HG03342 (cell line): ENCODE measurements at regions not wholly inside any gene's neighbourhood (a gene's known extent, or its start where the extent isn't known, plus 50 kb on each side); places are given as distances from the start of the nearest gene placed in this dataset.
"Not testable (repeated sequence)": the region's sequence is repeated elsewhere in the genome, so short reads cannot be mapped to it uniquely, and the experiment has no call there.

Source experiments
- ATAC-seq: cut with Tn5 transposase; IDR thresholded peaks from one replicate; pipeline ENCODE4 v1.9.1; 2021; ENCODE audit warnings: mild to moderate bottlenecking, moderate library complexity; ENCODE audit not compliant: unreplicated experiment

DNA sequence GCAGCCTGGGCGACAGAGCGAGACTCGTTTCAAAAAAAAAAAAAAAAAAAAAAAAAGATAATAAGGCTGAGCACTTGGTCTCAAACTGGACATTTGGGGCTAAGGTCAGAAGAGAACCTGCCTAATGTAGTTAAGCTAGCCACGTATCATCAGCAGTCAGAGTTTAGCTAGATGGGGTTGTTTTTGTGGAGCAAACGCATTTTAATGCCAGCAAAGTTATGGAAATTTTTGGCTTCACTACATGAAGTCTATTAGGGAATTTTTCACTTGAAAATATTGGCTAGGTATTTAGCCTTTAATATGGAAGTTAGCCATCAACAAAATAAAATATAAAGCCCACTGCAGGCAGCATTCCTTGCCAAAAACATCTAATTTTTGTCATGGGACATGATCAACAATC lies 902.9 kb upstream of the CDH18 start:
- ATAC-seq: not testable (repeated sequence)

DNA sequence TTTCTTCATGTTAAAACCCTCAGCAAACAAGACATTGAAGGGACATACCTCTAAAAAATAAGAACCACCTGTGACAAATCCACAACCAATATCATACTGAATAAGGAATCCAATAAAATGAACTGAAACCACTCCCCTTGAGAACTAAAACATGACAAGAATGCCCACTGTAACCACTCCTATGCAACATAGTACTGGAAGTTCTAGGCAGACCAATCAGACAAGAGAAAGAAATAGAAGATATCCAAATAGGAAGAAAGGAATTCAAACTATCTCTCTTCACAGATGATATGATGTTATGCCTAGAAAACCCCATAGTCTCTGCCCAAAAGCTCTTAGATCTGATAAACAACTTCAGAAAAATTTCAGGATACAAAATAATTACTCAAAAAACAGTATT lies 887.7 kb upstream of the CDH18 start:
- ATAC-seq: not testable (repeated sequence)

DNA sequence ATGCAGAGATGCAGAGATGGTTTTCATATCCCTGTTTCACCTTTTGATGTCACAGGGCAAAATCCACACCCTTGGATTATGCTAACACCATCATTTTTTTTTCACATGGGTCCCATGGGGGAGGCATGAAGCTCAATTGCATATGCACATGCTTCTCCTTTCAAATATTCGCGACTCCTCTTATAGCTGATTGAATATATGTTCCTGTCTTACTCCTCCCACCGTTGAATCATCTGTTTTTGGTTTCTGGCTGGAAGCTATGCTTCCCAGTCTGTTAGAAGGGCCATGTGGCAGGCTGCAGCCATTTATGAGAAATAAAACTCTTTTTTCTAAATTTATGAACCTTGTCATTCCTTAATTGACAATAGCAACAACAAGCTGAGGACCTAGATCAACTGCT lies 877.9 kb upstream of the CDH18 start:
- not testable (repeated sequence) for ATAC-seq

DNA sequence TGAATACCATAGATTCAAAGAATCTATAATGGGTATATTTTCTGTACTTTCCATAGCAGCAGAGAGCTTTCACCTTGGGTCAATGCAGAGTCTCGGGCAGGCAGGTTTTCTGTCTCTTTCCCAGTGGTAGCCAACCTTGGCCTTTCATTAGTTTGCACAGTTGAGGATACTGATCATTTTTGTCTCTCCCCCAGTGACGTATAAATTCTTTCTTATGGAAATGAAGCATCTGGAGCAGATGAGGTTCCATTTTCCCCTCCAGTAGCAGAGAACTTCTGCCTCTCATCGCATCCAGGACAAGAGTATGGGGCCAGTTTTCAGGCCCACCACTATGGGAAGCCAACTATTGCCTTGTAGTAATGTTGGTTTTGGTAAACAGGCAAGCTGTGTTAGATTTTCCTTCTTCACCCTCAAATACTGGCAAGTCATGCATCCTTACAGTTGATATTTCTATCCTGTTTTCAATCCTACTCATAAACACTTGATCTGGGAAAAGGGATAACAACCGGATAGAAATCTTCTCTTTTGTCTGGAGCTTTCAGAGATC lies 845.2 kb upstream of the CDH18 start:
- ATAC-seq: no peak

DNA sequence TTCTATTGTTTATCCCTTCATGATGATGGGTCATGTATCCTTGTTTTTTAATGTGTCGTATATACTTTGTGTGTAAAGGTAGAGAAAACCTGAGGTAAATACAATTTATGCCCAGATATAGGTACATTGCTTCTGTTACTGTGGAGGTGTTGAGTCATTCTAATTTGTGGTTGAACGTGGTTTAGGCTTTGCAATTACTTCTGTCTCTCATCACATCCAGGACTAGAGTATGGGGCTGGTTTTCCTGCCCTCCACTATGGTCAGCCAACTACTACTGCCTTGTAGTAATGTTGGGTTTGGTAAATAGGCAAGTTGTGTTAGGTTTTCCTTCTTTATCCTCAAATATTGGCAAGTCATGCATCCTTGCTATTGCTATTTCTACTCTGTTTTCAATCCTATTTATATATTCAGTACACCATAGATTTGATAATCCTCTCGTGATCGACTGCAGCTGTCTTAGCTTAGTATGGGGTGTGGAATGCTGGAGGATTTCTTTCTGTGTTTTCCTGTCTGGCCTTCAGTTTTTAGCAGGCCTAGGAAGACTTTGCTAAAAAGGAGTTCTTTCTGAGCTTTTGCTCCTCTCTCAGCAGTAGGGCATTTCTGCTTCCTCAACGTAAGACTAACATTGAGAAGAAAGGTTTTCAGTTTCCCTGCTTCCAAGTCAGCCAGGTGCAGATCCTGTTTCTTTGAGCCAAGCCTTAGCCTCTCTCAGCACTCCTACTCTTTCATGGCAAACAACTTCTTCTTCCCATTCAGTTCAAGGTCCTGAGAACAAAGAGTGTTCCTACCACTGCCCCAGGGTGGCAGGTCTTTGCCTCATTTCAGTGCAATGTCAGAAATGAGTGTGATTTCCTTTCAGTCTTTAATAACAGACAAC lies 844.4 kb upstream of the CDH18 start:
- ATAC-seq: no peak

DNA sequence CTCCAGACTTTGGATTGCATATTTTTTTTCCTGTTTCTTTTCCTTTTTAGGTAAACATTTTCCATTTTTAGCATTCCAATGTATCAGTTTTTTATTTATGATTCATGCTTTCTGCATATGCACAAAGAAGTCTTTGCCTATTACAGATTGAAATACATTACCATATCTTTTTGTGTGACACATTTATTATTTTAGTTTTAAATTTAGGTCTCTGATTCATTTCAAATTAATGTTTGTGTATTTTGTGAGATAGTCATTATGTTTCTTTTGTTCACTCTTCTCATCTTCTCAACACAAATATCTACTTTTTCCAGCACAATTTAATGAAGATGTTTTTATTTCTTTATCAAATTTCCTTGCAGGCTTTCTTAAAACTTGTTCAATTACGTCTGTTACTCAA lies 838.0 kb upstream of the CDH18 start:
- not testable (repeated sequence) for ATAC-seq

DNA sequence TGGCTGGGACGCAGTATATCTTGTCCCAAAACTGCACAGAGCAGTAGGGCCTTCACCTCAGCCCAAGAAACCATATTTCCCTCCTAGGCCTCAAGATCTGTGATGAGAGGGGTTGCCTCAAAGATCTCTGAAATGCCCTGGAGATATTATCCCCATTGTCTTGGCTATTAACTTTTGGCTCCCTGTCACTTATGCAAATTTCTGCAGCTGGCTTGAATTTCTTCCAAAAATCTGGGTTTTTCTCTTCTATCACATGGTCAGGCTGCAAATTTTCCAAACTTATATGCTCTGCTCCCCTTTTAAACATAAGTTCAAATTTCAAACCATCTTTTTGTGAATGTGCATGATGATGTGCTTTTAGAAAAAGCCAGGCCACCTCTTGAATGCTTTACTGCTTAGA lies 809.2 kb upstream of the CDH18 start:
- not testable (repeated sequence) for ATAC-seq

DNA sequence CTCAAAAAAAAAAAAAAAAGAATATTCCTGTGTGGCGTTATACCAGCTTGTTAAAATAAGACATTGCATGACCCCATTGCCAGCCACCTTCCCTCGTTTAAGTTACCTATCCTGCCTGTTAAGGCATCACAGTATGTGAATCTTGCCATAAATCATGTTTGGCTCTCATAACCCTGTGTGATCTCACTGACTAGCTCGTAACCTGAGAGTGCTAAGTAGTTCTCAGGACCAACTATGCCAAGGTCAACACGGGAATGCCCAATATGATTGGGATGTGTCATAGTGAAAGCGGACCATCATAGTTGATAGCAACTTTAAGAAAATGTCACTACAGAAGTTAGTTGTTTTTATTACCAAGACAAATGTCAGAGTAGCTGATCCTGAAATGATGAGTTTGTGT lies 796.8 kb upstream of the CDH18 start:
- ATAC-seq: not testable (repeated sequence)

DNA sequence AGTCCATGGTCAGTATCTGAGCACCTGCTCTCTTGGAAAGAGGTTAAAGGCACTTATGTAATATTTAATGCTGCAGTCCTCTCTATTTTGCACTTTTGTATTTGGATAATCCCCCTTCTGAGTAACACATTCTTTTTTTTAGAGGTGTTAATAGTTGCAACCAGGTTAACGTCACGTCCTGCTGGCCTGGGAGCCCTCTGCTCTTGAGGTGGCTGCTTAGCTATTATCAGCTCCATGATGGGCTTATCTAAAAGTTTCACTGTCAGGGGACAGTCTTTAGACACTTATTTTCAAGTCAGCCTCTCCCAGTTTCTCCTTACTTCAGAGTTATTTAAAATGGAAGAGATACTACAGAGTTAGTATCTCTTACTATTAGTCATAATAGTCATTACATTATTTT lies 795.5 kb upstream of the CDH18 start:
- not testable (repeated sequence) for ATAC-seq

DNA sequence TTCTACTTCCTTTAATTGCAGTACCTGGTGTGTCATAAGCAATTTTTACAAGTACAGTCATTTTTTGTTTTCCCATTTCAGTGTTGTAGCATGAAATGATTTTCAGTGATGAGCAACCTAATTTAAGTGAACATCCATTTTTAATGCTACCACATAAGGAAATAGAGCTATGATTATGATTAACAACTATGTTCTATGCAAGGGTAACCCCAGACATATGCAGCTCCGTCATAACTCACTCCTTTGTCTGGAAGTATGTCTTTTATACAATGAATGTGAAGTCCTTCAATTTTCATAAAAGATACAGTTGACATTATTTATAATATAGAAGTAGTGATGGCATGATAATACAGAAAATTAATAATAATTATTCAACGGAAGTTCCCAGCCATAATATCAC lies 783.3 kb upstream of the CDH18 start:
- not testable (repeated sequence) for ATAC-seq

DNA sequence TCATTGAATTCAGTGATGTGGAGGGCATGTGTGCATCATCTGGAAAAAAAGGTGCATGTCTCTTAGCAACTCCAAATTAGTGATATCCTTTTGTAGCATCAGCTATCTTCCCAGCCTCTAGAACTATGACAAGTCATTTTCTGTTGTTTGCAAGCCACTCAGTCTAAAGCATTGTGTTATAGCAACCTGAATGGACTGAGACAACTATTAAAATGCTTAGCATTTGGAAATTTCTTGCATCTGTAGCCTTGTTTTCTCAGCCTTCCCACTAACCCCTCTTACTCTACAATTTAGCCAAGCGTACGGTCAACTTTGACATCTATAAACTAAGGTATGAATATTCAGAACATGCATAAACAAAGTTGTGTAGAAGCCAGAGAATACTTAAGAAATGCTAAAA lies 777.1 kb upstream of the CDH18 start:
- not testable (repeated sequence) for ATAC-seq

DNA sequence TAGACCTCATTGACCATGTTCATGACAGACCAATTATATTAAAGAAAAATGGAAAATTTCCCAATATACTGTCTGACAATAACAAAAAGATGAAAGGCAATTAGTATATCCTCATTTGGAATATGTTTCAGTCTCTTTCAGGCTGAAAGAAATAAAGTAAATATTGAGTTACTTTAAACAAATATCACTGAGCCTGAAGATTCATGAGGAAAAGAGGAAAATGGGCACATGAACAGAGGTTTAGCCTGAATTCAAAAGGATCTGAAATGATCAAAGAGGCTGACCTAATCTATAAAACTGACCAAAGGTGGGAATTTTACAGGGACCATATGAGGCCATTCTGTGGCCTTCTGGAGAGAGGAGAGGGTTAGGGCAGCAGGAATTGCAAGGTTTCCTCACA lies 771.5 kb upstream of the CDH18 start:
- not testable (repeated sequence) for ATAC-seq

DNA sequence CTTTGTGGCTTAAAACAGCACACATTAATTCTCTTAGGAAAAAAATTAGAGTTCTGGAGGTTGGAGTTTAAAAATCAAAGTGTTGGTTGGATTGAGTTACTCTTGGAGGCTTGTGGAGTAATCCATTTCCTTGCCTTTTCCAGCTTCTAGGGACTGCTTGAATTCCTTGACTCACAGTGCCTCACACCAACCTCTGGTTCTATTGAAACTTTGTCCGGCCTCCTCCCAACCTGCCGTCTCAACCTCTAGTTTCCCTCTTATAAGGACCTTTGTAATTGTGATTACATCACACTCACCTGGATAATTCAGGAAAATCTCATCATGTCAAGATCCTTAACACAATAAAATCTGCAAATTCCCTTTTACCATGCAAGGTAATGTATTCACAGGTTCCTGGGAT lies 764.2 kb upstream of the CDH18 start:
- not testable (repeated sequence) for ATAC-seq

DNA sequence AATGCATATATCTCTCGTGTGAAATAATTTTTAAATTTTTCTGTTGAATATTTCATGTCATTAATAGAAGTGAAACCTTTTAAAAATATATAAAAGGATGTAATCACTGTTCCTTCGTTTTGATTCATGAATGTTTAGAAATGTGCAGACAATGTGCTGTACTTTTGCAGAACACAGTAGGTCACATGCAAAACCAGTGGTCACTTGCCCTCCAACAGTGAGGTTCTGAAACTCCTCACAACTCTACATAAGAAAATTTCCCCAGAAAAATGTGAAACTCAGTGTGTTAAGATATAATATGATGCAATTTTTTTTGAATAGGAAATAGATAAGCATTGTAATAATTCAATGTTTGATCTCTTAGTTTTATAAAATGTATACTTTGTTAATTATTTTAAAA lies 747.7 kb upstream of the CDH18 start:
- peak; percentile 78 for ATAC-seq

DNA sequence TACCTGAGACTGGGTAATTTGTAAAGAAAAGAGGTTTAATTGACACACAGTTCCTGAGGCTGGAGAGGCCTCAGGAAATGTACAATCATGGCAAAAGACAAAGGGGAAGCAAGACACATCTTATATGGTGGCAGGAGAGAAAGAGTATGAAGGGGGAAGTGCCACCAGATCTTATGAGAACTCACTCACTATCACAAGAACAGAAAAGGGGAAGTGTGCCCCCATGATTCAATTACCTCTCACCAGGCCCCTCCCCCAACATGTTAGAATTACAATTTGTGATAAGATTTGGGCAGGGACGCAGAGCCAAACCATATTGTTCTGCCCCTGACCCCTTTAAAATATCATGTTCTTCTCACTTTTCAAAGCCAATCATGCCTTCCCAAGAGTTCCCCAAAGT lies 744.2 kb upstream of the CDH18 start:
- not testable (repeated sequence) for ATAC-seq

DNA sequence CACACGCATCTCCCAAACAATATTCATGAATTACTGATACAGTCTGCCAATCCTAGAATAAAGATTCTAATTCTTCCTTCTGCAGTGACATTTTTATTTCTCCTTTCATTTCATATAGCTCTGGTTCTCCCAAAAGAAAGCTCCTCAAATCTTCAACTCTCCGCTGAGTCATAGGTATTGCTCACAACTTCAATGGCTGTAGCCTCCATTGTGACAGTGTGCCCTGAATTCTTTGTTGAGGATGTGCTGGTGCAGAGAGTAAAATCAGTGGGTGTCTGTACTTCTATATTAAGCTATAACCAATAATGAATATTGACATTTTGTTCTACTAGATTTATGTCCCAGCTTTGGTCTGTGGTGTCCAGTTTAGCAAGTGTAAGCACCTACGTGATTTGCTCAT lies 733.3 kb upstream of the CDH18 start:
- not testable (repeated sequence) for ATAC-seq

DNA sequence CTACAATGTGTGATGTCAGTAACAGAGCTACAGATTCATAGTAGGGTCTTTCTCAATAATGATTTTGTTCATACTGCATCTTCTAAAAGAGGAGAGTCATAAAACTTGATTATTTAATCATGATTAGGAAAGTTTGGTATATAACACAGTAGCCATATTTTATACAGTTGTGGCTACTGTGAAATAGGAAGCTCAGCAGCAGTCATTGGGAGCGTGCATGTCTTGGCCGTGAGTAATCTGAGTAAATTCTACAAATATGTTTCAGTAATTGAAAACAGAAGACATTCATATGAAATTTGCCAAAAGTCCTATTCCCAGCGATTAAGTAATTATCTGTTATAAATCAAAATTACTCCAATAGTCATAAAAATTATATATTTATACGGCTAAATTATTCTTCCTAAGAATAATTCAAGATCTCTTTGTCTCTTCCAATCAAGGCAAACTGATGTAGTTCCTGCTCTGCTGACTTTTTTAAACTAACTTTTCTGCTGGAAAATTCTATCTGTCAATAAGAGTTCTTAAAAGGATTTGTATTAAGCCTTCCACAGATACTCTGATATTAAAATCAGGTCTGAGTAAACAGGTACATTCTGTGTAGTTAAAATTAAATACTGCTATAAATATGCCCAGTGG lies 723.6 kb upstream of the CDH18 start:
- ATAC-seq: not testable (repeated sequence)

DNA sequence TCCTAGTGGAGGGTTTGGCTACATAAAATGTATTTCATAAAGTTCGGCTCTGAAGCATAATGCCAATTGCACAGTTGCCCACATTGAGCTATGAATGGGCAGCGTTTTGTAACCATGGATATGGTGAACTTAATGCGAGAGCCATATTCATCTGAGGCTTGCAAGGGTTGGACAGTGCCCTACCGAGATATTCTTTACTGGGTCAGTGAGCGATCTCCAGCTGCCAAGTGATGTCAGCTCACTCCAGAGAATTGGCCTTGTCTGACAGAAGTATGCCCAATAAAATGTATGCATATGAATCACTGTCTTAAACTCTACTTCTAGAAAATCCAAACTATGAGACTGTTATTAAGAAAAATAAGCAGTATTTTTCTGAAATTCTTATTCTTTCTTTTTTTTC lies 719.6 kb upstream of the CDH18 start:
- ATAC-seq: not testable (repeated sequence)

DNA sequence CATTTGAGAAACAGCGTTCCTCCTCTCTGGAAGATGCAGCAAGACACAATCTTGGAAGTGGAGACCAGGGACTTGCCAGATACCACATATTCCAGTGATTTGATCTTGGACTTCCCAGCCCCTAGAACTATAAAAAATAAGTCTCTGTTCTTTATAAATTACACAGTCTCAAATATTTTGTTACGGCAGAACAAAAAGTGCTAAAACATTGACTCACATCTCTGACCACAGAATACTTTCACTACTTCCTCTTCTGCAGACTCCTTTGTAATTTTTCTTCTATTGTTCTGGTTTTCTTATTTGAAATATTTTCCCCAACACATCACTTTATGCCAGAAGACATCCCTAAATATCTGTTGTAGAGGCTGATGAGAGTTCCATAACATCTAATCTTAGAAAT lies 706.1 kb upstream of the CDH18 start:
- peak; percentile 49 for ATAC-seq

DNA sequence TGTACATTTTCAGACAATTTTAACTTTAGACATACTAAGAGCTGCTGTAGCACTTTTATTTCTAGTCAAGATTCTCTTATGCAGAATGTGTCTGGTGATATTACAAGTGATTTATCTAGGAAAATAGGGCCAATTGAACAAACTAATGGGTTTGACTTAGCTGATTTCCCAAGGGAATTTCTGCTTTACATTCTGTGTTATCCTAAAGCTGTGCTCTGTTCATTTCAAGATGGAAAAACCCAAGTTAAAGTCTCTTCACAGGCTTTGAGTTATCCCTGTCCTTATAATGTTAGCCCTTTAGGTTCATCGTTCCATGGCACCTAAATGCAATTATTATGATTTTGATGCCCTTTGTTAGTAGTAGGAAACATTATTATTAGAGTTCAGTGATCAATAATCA lies 704.9 kb upstream of the CDH18 start:
- ATAC-seq: no peak

DNA sequence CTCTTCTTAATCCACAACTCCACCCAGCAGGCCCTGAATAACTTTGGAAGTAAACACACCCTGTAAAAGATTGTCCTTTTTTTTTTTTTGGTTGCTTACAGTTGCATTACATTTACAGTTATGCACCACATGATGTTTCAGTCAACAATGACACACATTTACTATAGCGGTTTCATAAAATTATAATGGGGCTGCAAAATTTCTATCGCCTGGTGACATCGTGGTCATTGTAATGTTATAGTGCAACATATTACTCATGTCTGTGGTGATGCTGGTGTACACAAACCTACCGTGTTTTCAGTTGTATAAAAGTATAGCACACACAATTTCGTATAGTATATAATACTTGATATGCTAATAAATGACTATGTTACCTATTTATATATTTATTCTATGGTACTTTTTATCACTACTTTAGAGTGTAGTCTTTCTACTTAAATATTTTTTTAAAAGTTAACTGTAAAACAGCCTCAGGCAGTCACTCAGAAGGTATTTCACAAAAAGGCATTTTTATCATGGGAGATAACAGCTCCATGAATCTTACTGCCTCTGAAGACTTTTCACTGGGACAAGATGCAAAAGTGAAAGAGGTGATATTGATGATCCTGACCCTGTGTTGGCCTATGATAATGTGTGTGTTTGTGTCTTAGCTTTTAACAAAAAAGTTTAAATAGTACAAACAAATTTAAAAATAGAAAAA lies 695.4 kb upstream of the CDH18 start:
- no peak for ATAC-seq
